ENCODE measurements at regions not wholly inside any gene's neighbourhood (a gene's known extent, or its start where the extent isn't known, plus 50 kb on each side); places are given as distances from the start of the nearest gene placed in this dataset.

DNA sequence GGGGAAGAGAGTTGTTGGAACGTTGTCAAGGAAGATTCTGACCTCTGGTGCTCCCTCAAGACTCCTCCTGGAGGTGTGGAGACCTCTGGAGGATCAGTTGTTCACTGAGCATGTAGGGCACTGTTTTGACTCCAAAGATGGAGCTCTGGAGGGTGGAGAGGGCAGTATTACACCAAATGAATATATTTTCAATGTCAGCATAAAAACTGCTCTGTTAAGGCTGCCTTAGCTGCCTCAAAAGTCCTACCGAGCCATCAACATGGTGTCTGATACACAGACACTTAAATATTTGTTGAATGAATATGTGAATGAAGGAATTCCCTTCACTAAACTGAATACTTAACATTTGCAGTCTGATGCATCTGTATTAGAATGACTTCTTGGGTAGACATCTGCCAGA, 144.2 kb upstream of the SPON1 start:
- peaks cover 1% of the 10 kb centered on the region for H3K36me3 Mint-ChIP-seq (ENCODE audit: insufficient read depth)
- H3K4me3 Mint-ChIP-seq (ENCODE audit: low read depth), result no peak overlapping the region
- H3K27me3 Mint-ChIP-seq, result peaks cover 17% of the 10 kb centered on the region
- TF ChIP-seq, protein P1, sequence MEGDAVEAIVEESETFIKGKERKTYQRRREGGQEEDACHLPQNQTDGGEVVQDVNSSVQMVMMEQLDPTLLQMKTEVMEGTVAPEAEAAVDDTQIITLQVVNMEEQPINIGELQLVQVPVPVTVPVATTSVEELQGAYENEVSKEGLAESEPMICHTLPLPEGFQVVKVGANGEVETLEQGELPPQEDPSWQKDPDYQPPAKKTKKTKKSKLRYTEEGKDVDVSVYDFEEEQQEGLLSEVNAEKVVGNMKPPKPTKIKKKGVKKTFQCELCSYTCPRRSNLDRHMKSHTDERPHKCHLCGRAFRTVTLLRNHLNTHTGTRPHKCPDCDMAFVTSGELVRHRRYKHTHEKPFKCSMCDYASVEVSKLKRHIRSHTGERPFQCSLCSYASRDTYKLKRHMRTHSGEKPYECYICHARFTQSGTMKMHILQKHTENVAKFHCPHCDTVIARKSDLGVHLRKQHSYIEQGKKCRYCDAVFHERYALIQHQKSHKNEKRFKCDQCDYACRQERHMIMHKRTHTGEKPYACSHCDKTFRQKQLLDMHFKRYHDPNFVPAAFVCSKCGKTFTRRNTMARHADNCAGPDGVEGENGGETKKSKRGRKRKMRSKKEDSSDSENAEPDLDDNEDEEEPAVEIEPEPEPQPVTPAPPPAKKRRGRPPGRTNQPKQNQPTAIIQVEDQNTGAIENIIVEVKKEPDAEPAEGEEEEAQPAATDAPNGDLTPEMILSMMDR (IDR thresholded peaks at IDR 0.05; ENCODE audit: unreplicated experiment), result no peak
- peaks cover 4% of the 10 kb centered on the region for H3K9me3 Mint-ChIP-seq (ENCODE audit: low read depth)
- no peak overlapping the region for H3K27ac Mint-ChIP-seq
- no peaks in the 10 kb centered on the region for H3K4me1 Mint-ChIP-seq (ENCODE audit: low read depth)
- no peak for DNase-seq (ENCODE audit: low spot score, unreplicated experiment)

DNA sequence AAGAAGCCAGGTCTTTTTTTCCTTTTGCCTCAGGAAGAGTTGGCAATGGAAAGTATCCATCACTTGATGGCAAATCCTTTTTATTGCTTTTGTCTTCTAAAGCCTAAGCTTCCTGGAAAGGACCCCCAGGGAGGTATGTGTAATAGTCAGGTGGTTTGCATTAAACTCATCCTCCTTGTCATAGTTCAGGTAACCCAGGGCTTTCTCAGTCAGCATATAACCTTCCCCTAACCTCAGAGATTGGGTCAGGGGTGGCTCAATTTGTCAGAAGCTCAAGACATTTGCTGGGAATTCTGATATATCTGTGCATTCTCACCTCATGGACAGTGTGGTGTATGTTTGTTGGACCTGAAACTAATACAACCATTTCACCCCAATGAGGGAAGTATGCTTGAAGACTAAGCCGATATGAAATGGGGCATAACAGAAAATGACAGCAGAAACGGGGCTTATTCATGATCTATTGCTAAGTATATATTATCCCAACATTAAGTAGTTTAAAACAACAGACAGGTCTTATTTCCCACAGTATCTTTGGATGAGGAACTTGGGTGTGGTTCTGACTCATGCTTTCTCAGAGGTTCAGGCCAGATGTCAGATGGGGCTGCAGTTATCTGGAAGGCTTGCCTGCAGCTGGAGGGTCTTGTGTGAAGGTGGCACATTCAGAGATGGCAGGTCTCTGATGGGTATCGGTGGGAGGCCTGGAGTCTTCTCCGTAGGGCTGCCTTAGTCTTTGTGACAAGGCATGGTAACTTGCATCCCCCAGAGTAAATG, 135.8 kb upstream of the SPON1 start:
- peaks cover 16% of the 10 kb centered on the region for H3K9me3 Mint-ChIP-seq (ENCODE audit: low read depth)
- no peaks in the 10 kb centered on the region for H3K36me3 Mint-ChIP-seq (ENCODE audit: insufficient read depth)
- peaks cover 6% of the 10 kb centered on the region for H3K27me3 Mint-ChIP-seq
- TF ChIP-seq, protein P1 (IDR thresholded peaks at IDR 0.05; ENCODE audit: unreplicated experiment), result no peak
- no peak overlapping the region for H3K27ac Mint-ChIP-seq
- no peaks in the 10 kb centered on the region for H3K4me1 Mint-ChIP-seq (ENCODE audit: low read depth)
- DNase-seq (ENCODE audit: low spot score, unreplicated experiment), result no peak
- no peak overlapping the region for H3K4me3 Mint-ChIP-seq (ENCODE audit: low read depth)

DNA sequence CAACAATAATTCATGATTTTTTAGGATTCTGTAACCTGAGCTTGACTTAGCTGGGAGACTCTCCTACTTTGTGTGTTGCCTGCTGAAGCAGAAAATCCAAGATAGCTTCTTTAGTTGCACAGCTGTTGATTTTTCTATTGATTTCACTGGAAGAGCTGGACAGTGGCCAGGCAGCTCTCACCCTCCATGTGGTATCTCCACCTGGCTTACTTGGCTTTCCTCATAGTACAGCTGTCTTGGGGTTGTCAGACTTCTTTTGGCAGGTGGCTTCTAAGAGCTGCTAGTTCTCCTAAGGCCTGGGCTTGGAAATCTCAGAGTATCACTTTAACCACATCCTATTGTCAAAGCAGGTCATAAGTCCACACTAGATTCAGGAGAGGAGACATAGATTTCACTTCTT, 130.8 kb upstream of the SPON1 start:
- Mint-ChIP-seq H3K36me3 (ENCODE audit: insufficient read depth) (no peaks in the 10 kb centered on the region), H3K27ac (no peak overlapping the region)

DNA sequence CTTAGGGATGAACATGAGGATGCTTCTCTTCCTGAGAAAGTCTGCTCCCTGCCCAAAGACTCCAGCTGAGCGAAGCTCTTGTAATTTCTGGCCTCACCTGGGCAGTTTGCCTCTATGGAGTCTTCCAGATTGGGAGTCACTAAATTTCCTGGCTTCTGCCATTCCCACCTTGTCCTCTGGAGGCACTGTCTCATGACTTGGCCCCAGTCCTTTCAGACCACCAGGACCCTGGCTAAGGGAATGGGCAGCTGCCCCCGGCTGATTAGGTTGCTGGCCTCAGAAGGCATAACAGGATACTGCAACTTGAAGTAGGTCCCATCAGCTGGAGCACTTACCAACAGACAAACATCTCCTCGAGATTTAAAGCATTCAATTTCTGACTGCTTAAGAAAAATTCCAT, 128.1 kb upstream of the SPON1 start:
- peak; percentile 12 for DNase-seq (ENCODE audit: low spot score, unreplicated experiment)
- no peak overlapping the region for H3K4me3 Mint-ChIP-seq (ENCODE audit: low read depth)
- TF ChIP-seq, protein P1 (IDR thresholded peaks at IDR 0.05; ENCODE audit: unreplicated experiment), result peak; percentile 56

More for the DNA sequence above, 130.8 kb upstream of the SPON1 start:
- no peak for DNase-seq (ENCODE audit: low spot score, unreplicated experiment)
- Mint-ChIP-seq H3K27me3 (peaks cover 2% of the 10 kb centered on the region), H3K4me1 (ENCODE audit: low read depth) (no peaks in the 10 kb centered on the region), H3K4me3 (ENCODE audit: low read depth) (no peak overlapping the region), H3K9me3 (ENCODE audit: low read depth) (peaks cover 16% of the 10 kb centered on the region)
- TF ChIP-seq, protein P1 (IDR thresholded peaks at IDR 0.05; ENCODE audit: unreplicated experiment), result no peak

DNA sequence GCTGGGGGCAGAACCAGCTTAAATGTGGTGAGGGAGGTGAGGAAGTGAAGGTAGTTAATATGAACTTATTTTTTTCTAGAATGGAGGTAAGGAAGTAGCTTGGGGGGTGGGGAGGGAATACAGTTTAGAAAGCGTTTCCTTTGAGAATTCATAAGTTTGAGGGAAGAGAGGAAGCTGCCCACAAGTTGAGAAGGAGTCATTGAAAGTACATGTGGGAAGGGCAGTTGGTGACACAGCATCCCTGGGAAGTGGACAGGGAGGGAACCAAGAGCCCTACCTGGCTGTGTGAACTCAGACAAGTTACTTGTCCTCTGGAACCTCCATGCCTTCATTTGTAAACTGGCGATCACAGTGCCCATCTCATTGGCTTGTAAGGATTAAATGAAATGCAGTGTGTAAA, 125.9 kb upstream of the SPON1 start:
- no peak overlapping the region for H3K27ac Mint-ChIP-seq

More for the DNA sequence above, 128.1 kb upstream of the SPON1 start:
- Mint-ChIP-seq H3K27me3 (peaks cover 5% of the 10 kb centered on the region), H3K4me1 (ENCODE audit: low read depth) (peaks cover 4% of the 10 kb centered on the region), H3K27ac (no peak overlapping the region), H3K9me3 (ENCODE audit: low read depth) (peaks cover 12% of the 10 kb centered on the region), H3K36me3 (ENCODE audit: insufficient read depth) (no peaks in the 10 kb centered on the region)

More for the DNA sequence above, 125.9 kb upstream of the SPON1 start:
- Mint-ChIP-seq H3K27me3 (peaks cover 14% of the 10 kb centered on the region), H3K4me3 (ENCODE audit: low read depth) (no peak overlapping the region), H3K36me3 (ENCODE audit: insufficient read depth) (no peaks in the 10 kb centered on the region), H3K4me1 (ENCODE audit: low read depth) (peaks cover 4% of the 10 kb centered on the region), H3K9me3 (ENCODE audit: low read depth) (no peaks in the 10 kb centered on the region)
- DNase-seq (ENCODE audit: low spot score, unreplicated experiment), result no peak
- TF ChIP-seq, protein P1 (IDR thresholded peaks at IDR 0.05; ENCODE audit: unreplicated experiment), result no peak
